Mesothelial cell of epicardium (in vitro differentiated cells): ENCODE measurements at regions not wholly inside any gene's neighbourhood (a gene's known extent, or its start where the extent isn't known, plus 50 kb on each side); places are given as distances from the start of the nearest gene placed in this dataset.

Experiments
- DNase-seq, 2 experiments: peaks; one replicate each; pipeline ENCODE4 v3.0.0; 2021; ENCODE audit warnings: low spot score in 2 of 2; ENCODE audit not compliant: unreplicated experiment in 2 of 2
- H3K27ac Mint-ChIP-seq: 2 replicates; pipeline ENCODE4 v1.8.0; 2021; ENCODE audit warnings: mixed read lengths
- H3K27me3 Mint-ChIP-seq: 2 replicates; pipeline ENCODE4 v1.8.0; 2021; ENCODE audit warnings: low read depth, mixed read lengths
- H3K36me3 Mint-ChIP-seq: 2 replicates; pipeline ENCODE4 v1.8.0; 2021; ENCODE audit warnings: mixed read lengths
- H3K4me1 Mint-ChIP-seq: 2 replicates; pipeline ENCODE4 v1.8.0; 2021; ENCODE audit warnings: mixed read lengths
- H3K4me3 Mint-ChIP-seq: 2 replicates; pipeline ENCODE4 v1.8.0; 2021; ENCODE audit warnings: mild to moderate bottlenecking, moderate library complexity, mixed read lengths
- H3K9me3 Mint-ChIP-seq: 2 replicates; pipeline ENCODE4 v1.8.0; 2021; ENCODE audit warnings: mixed read lengths
- CTCF ChIP-seq: fragments of 200-600 bp; sonication (generic); IDR thresholded peaks from one replicate; pipeline ENCODE4 v1.5.0; 2021; ENCODE audit warnings: antibody characterized with exemption; ENCODE audit not compliant: unreplicated experiment

DNA sequence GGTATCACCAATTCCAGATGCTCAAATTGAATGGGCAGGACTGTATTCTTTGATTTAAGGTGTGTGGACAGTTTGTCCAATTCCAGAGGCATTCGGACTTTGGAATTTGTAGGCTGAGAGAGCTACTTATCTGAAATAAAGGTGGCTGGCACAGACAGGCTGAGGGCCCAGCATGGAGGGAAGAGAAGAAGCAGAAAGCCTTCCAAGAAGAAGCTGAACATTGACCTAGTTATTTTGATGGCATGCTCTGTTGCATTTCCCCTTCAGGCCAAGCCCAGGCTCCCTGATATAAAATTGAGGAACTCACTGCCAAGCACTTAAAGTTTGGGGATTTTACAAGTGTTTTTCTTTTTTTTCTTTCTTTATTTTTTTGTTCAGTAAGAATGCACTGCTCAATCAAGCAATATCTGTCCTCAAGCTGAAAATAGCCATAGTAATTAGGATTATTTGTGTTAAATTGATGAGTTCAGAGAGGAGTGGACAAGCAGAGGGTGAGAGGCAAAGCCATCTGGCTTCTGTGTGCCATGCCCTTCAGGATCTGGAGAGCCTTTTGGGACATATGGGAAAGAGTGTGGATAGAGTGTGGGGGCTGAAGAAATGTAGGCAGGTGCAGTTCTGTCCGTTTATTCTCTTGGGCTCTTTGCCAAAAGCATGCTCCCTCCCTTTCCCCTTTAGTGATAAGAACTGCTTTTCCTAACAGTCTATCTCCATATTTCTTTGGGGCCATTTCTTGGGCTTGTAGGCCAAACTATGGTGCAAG is 148.9 kb downstream of the OXSM start:
- H3K9me3 Mint-ChIP-seq, result peaks cover 13% of the 10 kb centered on the region
- no peak overlapping the region for H3K27ac Mint-ChIP-seq
- H3K27me3 Mint-ChIP-seq, result peaks cover 3% of the 10 kb centered on the region
- no peak for DNase-seq
- H3K4me1 Mint-ChIP-seq, result no peaks in the 10 kb centered on the region
- no peak for TF ChIP-seq CTCF
- H3K4me3 Mint-ChIP-seq, result no peak overlapping the region
- H3K36me3 Mint-ChIP-seq, result no peaks in the 10 kb centered on the region

DNA sequence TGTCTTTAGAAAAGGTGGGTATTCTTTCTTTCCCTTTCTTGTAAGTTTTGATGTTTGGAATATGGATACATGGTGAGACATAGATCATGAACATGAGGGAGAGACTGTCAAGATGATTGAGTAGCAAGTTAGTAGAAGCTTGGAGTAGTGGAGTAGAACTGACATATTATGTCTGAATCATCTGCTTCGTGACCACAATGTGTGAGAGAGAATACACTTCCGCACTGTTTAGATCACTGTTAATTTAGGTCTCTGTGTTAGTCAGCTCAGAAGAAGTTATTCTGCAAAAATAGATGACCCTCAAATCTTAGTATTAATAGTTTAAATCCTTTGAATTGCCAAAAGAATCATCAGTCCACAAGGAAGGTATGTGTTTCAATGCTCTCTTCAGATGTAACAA is 151.0 kb downstream of the OXSM start:
- Mint-ChIP-seq H3K9me3 (no peaks in the 10 kb centered on the region), H3K4me3 (no peak overlapping the region), H3K27ac (no peak overlapping the region), H3K36me3 (no peaks in the 10 kb centered on the region), H3K27me3 (peaks cover 3% of the 10 kb centered on the region), H3K4me1 (no peaks in the 10 kb centered on the region)
- DNase-seq, result no peak
- no peak for TF ChIP-seq CTCF

DNA sequence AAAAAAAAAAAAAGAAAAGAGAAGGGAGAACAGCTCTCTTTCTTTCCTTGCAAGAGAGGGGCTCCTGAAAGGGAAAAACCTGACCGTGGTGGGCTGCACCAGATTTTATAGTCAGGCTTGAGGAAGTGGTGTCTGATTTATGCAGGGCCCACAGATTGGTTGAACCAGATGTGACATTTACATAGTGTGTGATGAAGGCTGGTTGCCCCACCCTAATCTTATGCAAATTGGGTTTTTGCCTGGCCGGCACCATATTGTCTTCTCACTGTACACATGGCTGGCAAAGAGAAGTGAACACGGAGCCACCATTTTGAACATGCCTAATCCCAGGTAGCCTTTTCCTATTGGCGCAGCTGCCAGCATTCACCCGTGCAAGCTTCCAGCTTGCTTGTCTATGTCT is 154.4 kb downstream of the OXSM start:
- Mint-ChIP-seq H3K4me3 (no peak overlapping the region), H3K9me3 (no peaks in the 10 kb centered on the region), H3K4me1 (no peaks in the 10 kb centered on the region), H3K27ac (no peak overlapping the region), H3K36me3 (no peaks in the 10 kb centered on the region), H3K27me3 (peaks cover 3% of the 10 kb centered on the region)
- TF ChIP-seq CTCF, result no peak
- DNase-seq, result no peak

DNA sequence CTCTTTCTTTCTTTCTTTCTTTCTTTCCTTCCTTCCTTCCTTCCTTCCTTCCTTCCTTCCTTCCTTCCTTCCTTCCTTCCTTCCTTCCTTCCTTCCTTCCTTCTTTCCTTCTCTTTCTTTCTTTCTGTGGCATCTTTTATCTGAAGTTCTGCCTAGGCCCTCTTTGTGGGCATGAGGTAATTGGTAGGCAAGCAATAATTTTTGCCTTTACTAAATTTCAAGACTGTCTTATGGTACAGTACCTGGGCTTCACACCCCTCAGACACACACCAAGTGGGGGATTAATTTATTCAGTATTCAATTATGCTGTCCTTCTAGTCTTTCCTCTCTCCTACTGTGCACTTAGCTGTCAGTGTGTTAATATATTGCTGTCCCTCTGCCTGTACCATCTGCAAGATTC is 155.5 kb downstream of the OXSM start:
- Mint-ChIP-seq H3K36me3 (no peaks in the 10 kb centered on the region), H3K27me3 (peaks cover 3% of the 10 kb centered on the region), H3K4me3 (no peak overlapping the region), H3K4me1 (no peaks in the 10 kb centered on the region), H3K27ac (no peak overlapping the region), H3K9me3 (peaks cover 4% of the 10 kb centered on the region)
- TF ChIP-seq CTCF, result no peak
- DNase-seq, result no peak

DNA sequence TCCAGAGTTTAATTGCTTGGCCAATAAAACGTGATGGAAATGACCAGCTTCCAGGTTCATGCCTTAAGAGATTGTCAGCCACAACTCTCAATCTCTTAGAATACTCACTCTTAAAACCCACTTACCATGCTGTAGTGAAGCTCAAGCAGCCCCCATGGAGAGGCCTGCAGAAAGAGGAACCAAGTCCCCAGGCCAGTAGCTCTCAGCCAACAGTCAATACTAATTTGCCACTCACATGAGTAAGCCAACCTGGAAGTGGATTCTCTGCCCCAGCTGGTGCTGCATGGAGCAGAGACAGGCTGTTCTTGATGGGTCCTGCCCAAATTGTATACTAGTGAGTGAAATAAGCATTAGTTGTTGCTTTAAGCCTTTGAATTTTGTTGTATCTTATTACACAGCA is 155.9 kb downstream of the OXSM start:
- Mint-ChIP-seq H3K27me3 (peaks cover 3% of the 10 kb centered on the region), H3K4me1 (no peaks in the 10 kb centered on the region), H3K27ac (no peak overlapping the region), H3K36me3 (no peaks in the 10 kb centered on the region), H3K4me3 (no peak overlapping the region), H3K9me3 (peaks cover 4% of the 10 kb centered on the region)
- DNase-seq, result no peak
- no peak for TF ChIP-seq CTCF

DNA sequence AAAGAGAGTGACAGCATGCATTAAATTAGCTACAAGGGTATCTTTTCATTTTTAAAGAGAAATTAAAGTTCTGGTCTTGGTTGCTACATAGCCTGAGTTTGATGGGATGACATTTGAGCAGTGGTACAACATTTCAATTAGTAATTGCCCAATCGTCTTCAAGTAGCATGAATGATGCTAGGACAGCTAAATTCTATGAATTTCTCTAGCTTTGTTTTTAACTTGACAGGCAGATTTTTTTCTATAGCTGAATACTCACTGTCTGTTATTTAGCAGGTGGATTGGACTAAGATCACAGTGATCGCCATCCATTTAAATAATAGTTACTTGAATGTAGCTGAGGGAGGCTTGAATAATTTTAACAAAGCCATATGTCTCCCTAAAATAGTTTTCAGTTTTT is 162.2 kb downstream of the OXSM start:
- Mint-ChIP-seq H3K27me3 (no peaks in the 10 kb centered on the region), H3K4me3 (no peak overlapping the region), H3K36me3 (no peaks in the 10 kb centered on the region), H3K9me3 (peaks cover 4% of the 10 kb centered on the region), H3K27ac (no peak overlapping the region), H3K4me1 (no peaks in the 10 kb centered on the region)
- no peak for TF ChIP-seq CTCF
- no peak for DNase-seq
